H9 (cell line): ENCODE measurements at regions not wholly inside any gene's neighbourhood (a gene's known extent, or its start where the extent isn't known, plus 50 kb on each side); places are given as distances from the start of the nearest gene placed in this dataset.

ENCODE experiments used
- DNase-seq: peaks from one replicate; pipeline ENCODE4 v3.0.0-alpha.2; 2017
- H2AFZ ChIP-seq: one replicate; pipeline ENCODE4 v1.6.1; 2013; ENCODE audit warnings: mild to moderate bottlenecking, low read length, control low read depth, moderate library complexity
- H2AK5ac ChIP-seq: 2 replicates; pipeline ENCODE4 v1.6.1; 2013; ENCODE audit warnings: low read length, control low read depth, mixed read lengths; ENCODE audit not compliant: insufficient read length
- H2BK120ac ChIP-seq: one replicate; pipeline ENCODE4 v1.6.1; 2013; ENCODE audit warnings: low read depth, mild to moderate bottlenecking, low read length, control low read depth, inconsistent platforms; ENCODE audit not compliant: poor library complexity, severe bottlenecking
- H2BK12ac ChIP-seq: 2 replicates; pipeline ENCODE4 v1.6.1; 2013; ENCODE audit warnings: low read length, control low read depth, mixed read lengths, low read depth; ENCODE audit not compliant: insufficient read length
- H2BK15ac ChIP-seq: 2 replicates; pipeline ENCODE4 v1.6.1; 2013; ENCODE audit warnings: low read depth, low read length, control low read depth
- H2BK20ac ChIP-seq: one replicate; pipeline ENCODE4 v1.6.1; 2013; ENCODE audit warnings: low read depth, mild to moderate bottlenecking, low read length, control low read depth, inconsistent platforms; ENCODE audit not compliant: poor library complexity, severe bottlenecking
- H2BK5ac ChIP-seq: 2 replicates; pipeline ENCODE4 v1.6.1; 2013; ENCODE audit warnings: low read length, control low read depth, mixed read lengths; ENCODE audit not compliant: insufficient read length
- H3K14ac ChIP-seq: 2 replicates; pipeline ENCODE4 v1.6.1; 2013; ENCODE audit warnings: low read length, control low read depth; ENCODE audit not compliant: insufficient read depth
- H3K18ac ChIP-seq: 2 replicates; pipeline ENCODE4 v1.6.1; 2013; ENCODE audit warnings: low read depth, mild to moderate bottlenecking, mixed read lengths, low read length, control low read depth; ENCODE audit not compliant: insufficient read length
- H3K23ac ChIP-seq: 2 replicates; pipeline ENCODE4 v1.6.1; 2013; ENCODE audit warnings: low read length, control low read depth, mixed read lengths, low read depth; ENCODE audit not compliant: insufficient read length
- H3K23me2 ChIP-seq: 2 replicates; pipeline ENCODE4 v1.6.1; 2013; ENCODE audit warnings: low read depth, mild to moderate bottlenecking, mixed read lengths, low read length, control low read depth; ENCODE audit not compliant: insufficient read length, poor library complexity, severe bottlenecking
- H3K27ac ChIP-seq: 2 replicates; pipeline ENCODE4 v1.5.1; 2013; ENCODE audit warnings: low read length, control low read depth, mixed read lengths, low read depth; ENCODE audit not compliant: insufficient read length
- H3K27me3 ChIP-seq: 2 replicates; pipeline ENCODE4 v1.6.1; 2013; ENCODE audit warnings: low read length, control low read depth, inconsistent platforms; ENCODE audit not compliant: insufficient read depth
- H3K4ac ChIP-seq: 2 replicates; pipeline ENCODE4 v1.6.1; 2013; ENCODE audit warnings: low read depth, mild to moderate bottlenecking, control low read depth, inconsistent platforms, low read length, moderate library complexity
- H3K4me1 ChIP-seq: 2 replicates; pipeline ENCODE4 v1.6.1; 2013; ENCODE audit warnings: low read length, control low read depth, inconsistent platforms; ENCODE audit not compliant: insufficient read depth
- H3K4me2 ChIP-seq: 2 replicates; pipeline ENCODE4 v1.6.1; 2013; ENCODE audit warnings: low read length, control low read depth, mixed read lengths; ENCODE audit not compliant: insufficient read length, insufficient read depth
- H3K56ac ChIP-seq: 2 replicates; pipeline ENCODE4 v1.6.1; 2013; ENCODE audit warnings: low read depth, mild to moderate bottlenecking, mixed read lengths, low read length, control low read depth; ENCODE audit not compliant: insufficient read length
- H3K79me1 ChIP-seq: 2 replicates; pipeline ENCODE4 v1.6.1; 2013; ENCODE audit warnings: low read depth, mild to moderate bottlenecking, moderate library complexity, low read length, control low read depth, inconsistent platforms; ENCODE audit not compliant: insufficient read depth, poor library complexity, severe bottlenecking
- H3K79me2 ChIP-seq: 2 replicates; pipeline ENCODE4 v1.6.1; 2013; ENCODE audit warnings: low read length, control low read depth, inconsistent platforms; ENCODE audit not compliant: insufficient read depth
- H3K9ac ChIP-seq: 2 replicates; pipeline ENCODE4 v1.6.1; 2013; ENCODE audit warnings: low read length, control low read depth, mixed read lengths; ENCODE audit not compliant: insufficient read length; ENCODE audit errors: extremely low read depth
- H3K9me3 ChIP-seq: one replicate; pipeline ENCODE4 v1.6.1; 2013; ENCODE audit warnings: low read depth, low read length, inconsistent platforms; ENCODE audit not compliant: control insufficient read depth
- H3T11ph ChIP-seq: one replicate; pipeline ENCODE4 v1.6.1; 2013; ENCODE audit warnings: mild to moderate bottlenecking, low read length, control low read depth, inconsistent platforms
- H4K20me1 ChIP-seq: one replicate; pipeline ENCODE4 v1.6.1; 2013; ENCODE audit not compliant: control insufficient read depth, insufficient read length, insufficient read depth
- H4K5ac ChIP-seq: 2 replicates; pipeline ENCODE4 v1.6.1; 2013; ENCODE audit warnings: low read depth, mild to moderate bottlenecking, mixed read lengths, low read length, control low read depth; ENCODE audit not compliant: insufficient read length
- H4K8ac ChIP-seq: replicated peaks from 2 replicates; pipeline ENCODE4 v1.6.1; 2013; ENCODE audit warnings: low read length, control low read depth, mixed read lengths, low read depth; ENCODE audit not compliant: insufficient read length
- H4K91ac ChIP-seq: 2 replicates; pipeline ENCODE4 v1.6.1; 2013; ENCODE audit warnings: low read depth, mild to moderate bottlenecking, moderate library complexity, mixed read lengths, low read length, control low read depth; ENCODE audit not compliant: insufficient read length
- H3K27ac Mint-ChIP-seq, 3 experiments: 2 replicates in 2 of 3; 3 replicates in 1 of 3; pipeline ENCODE4 v1.8.0; 2020 to 2021; ENCODE audit warnings: mixed read lengths in 3 of 3, mild to moderate bottlenecking in 1 of 3, moderate library complexity in 1 of 3
- H3K27me3 Mint-ChIP-seq: 2 replicates; pipeline ENCODE4 v1.8.0; 2021; ENCODE audit warnings: low read depth, mild to moderate bottlenecking, moderate library complexity, mixed read lengths
- H3K36me3 Mint-ChIP-seq, 3 experiments: 2 replicates in 2 of 3; 3 replicates in 1 of 3; pipeline ENCODE4 v1.8.0; 2020 to 2021; ENCODE audit warnings: low read depth in 3 of 3, mixed read lengths in 3 of 3; ENCODE audit not compliant: insufficient read depth in 1 of 3
- H3K4me1 Mint-ChIP-seq, 2 experiments: 2 replicates each; pipeline ENCODE4 v1.8.0; 2020; ENCODE audit warnings: mixed read lengths in 2 of 2
- H3K4me3 Mint-ChIP-seq, 2 experiments: 2 replicates in 1 of 2; 3 replicates in 1 of 2; pipeline ENCODE4 v1.8.0; 2020 to 2021; ENCODE audit warnings: mild to moderate bottlenecking in 2 of 2, mixed read lengths in 2 of 2, moderate library complexity in 1 of 2
- H3K9me3 Mint-ChIP-seq, 2 experiments: 2 replicates in 1 of 2; 3 replicates in 1 of 2; pipeline ENCODE4 v1.8.0; 2020; ENCODE audit warnings: mild to moderate bottlenecking in 2 of 2, mixed read lengths in 2 of 2, moderate library complexity in 1 of 2
- CTCF ChIP-seq: fragments of 200-600 bp; sonication (generic); conservative IDR thresholded peaks from 3 replicates; pipeline ENCODE4 v1.8.0; 2021; ENCODE audit warnings: antibody characterized with exemption, mild to moderate bottlenecking
- WGBS: extraction: QIAGEN DNeasy Blood & Tissue Kit; methylation state at CpG from one replicate; pipeline ENCODE4 v1.1.7; 2013; ENCODE audit warnings: missing lambda C conversion rate, low lambda C conversion rate, mixed read lengths; ENCODE audit not compliant: insufficient read length; ENCODE audit errors: extremely low coverage; 5-methylcytosine and 5-hydroxymethylcytosine counted together

- Histone ChIP-seq H3T11ph (no peak overlapping the region), H3K4me2 (no peak overlapping the region), H3K27ac (no peak overlapping the region), H3K18ac (no peak overlapping the region), H3K4ac (no peak overlapping the region), H3K4me1 (peaks cover 3% of the 10 kb centered on the region; the same call in 1 of the 2 replicates), H3K79me2 (no peaks in the 10 kb centered on the region), H2BK15ac (no peak overlapping the region), H3K23ac (no peak overlapping the region), H3K9me3 (no peaks in the 10 kb centered on the region), H3K27me3 (no peaks in the 10 kb centered on the region; the same call in 1 of the 2 replicates), H2BK120ac (no peak overlapping the region), H3K56ac (no peak overlapping the region), H3K79me1 (no peaks in the 10 kb centered on the region), H2AK5ac (no peak overlapping the region), H2AFZ (no peak overlapping the region), H3K23me2 (no peaks in the 10 kb centered on the region), H4K91ac (no peak overlapping the region), H2BK12ac (no peak overlapping the region), H2BK20ac (no peak overlapping the region), H3K9ac (no peak overlapping the region), H3K14ac (no peak overlapping the region), H4K5ac (no peak overlapping the region), H2BK5ac (no peak overlapping the region), H4K20me1 (no peaks in the 10 kb centered on the region), H4K8ac (no peak overlapping the region)
- no CpG with 5 or more reads among the region's 2 CpGs for WGBS
- H3K36me3 Mint-ChIP-seq, result no peaks in the 10 kb centered on the region
- H3K27me3 Mint-ChIP-seq, result no peaks in the 10 kb centered on the region; the same call in 1 of the 2 replicates
- no peaks in the 10 kb centered on the region for H3K9me3 Mint-ChIP-seq
- H3K4me3 Mint-ChIP-seq, result no peak overlapping the region
- no peak for DNase-seq
- peaks cover 24 to 40% of the 10 kb centered on the region in 2 experiments for H3K4me1 Mint-ChIP-seq
- no peak overlapping the region; a peak in 1 of 7 replicates for H3K27ac Mint-ChIP-seq
- no peak for TF ChIP-seq CTCF
These were observed 211.3 kb downstream of the RBM26 start for GRCh38 chr13:79194727-79195126.
